ENCODE measurements at regions not wholly inside any gene's neighbourhood (a gene's known extent, or its start where the extent isn't known, plus 50 kb on each side); places are given as distances from the start of the nearest gene placed in this dataset.

- H3K36me3 ChIP-seq (ENCODE audit: insufficient read depth, low read length): no peaks in the 10 kb centered on the region
- H3K27ac ChIP-seq (ENCODE audit: low read depth, low read length): no peak overlapping the region
- no peak for DNase-seq
- ChIA-PET POLR2A (no interaction called here), CTCF (no interaction called here)
- Mint-ChIP-seq H3K4me1 (no peaks in the 10 kb centered on the region), H3K36me3 (no peaks in the 10 kb centered on the region), H3K9me3 (peaks cover 11 to 42% (median 29%) of the 10 kb centered on the region in 5 donors), H3K27ac (no peak overlapping the region), H3K4me3 (no peak overlapping the region), H3K27me3 (no peaks in the 10 kb centered on the region)
- H3K9me3 ChIP-seq (ENCODE audit: low read length): peaks cover 6% of the 10 kb centered on the region
- no peaks in the 10 kb centered on the region for H3K27me3 ChIP-seq (ENCODE audit: insufficient read depth, low read length, poor library complexity, severe bottlenecking)
- no peak overlapping the region for H3K4me3 ChIP-seq (ENCODE audit: low read length)
- H3K4me1 ChIP-seq (ENCODE audit: insufficient read depth, low read length): no peaks in the 10 kb centered on the region
These were observed 1509.2 kb downstream of the CDH11 start for GRCh38 chr16:63612462-63613227.

DNA sequence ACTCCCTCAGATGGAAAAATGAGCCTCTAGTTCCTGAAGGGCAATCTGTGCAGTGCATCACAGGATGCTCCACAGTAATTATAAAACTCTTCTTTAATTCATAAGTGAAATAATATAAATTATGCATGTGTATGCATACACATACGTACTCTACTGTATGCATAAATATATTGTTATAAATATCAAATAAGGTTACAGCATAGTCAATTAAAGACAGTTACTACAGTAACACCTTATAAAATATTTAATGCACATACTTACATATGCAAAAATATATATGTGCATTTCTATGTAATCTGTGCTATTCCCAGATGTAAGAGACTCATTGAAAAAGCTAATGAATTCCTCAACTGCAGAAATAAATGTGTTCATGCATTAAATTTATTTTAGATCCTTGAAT lies 1515.1 kb downstream of the CDH11 start:
- no peaks in the 10 kb centered on the region for H3K27me3 Mint-ChIP-seq
- H3K9me3 ChIP-seq (ENCODE audit: low read length): no peaks in the 10 kb centered on the region
- H3K27ac Mint-ChIP-seq: no peak overlapping the region
- H3K4me3 Mint-ChIP-seq: no peak overlapping the region
- peaks cover 7 to 42% (median 12%) of the 10 kb centered on the region in 5 donors for H3K9me3 Mint-ChIP-seq
- H3K36me3 ChIP-seq (ENCODE audit: insufficient read depth, low read length): no peaks in the 10 kb centered on the region
- H3K4me3 ChIP-seq (ENCODE audit: low read length): no peak overlapping the region
- no peak overlapping the region for H3K27ac ChIP-seq (ENCODE audit: low read depth, low read length)
- H3K4me1 ChIP-seq (ENCODE audit: insufficient read depth, low read length): no peaks in the 10 kb centered on the region
- no peaks in the 10 kb centered on the region for H3K36me3 Mint-ChIP-seq
- no peak for DNase-seq
- CTCF ChIA-PET: no interaction called here
- no peaks in the 10 kb centered on the region for H3K4me1 Mint-ChIP-seq
- no peaks in the 10 kb centered on the region for H3K27me3 ChIP-seq (ENCODE audit: insufficient read depth, low read length, poor library complexity, severe bottlenecking)
- POLR2A ChIA-PET: no interaction called here

GRCh38 chr16:63602206-63602927 lies 1519.5 kb downstream of the CDH11 start:
- Mint-ChIP-seq H3K27me3 (no peaks in the 10 kb centered on the region), H3K4me1 (no peaks in the 10 kb centered on the region), H3K36me3 (no peaks in the 10 kb centered on the region), H3K27ac (no peak overlapping the region), H3K9me3 (peaks cover 4 to 48% (median 11%) of the 10 kb centered on the region in 5 donors), H3K4me3 (no peak overlapping the region)
- Histone ChIP-seq H3K27ac (ENCODE audit: low read depth, low read length) (no peak overlapping the region), H3K9me3 (ENCODE audit: low read length) (no peaks in the 10 kb centered on the region), H3K4me1 (ENCODE audit: insufficient read depth, low read length) (no peaks in the 10 kb centered on the region), H3K4me3 (ENCODE audit: low read length) (no peak overlapping the region), H3K36me3 (ENCODE audit: insufficient read depth, low read length) (no peaks in the 10 kb centered on the region), H3K27me3 (ENCODE audit: insufficient read depth, low read length, poor library complexity, severe bottlenecking) (no peaks in the 10 kb centered on the region)
- ChIA-PET POLR2A (no interaction called here), CTCF (no interaction called here)
- DNase-seq: no peak

DNA sequence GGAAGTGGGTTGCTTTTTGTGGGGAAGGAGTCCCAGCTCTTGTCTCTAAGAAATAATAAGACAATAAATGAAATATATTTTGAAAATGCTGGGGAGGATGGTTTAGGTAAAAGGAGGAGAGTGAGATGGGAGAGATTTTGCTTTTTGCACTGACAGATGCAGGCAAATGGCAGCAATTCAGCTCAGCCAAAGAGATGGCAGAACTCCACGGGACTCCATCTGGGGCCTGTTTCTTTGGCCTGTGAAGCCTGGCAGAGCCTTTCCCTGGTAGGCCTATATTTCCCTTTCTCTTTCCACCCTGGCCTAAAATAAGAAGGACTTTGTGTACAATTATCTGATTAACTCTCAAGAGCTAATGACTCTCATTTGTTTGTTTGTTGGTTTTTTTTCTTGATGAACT lies 1525.1 kb downstream of the CDH11 start:
- H3K4me3 Mint-ChIP-seq: no peak overlapping the region

DNA sequence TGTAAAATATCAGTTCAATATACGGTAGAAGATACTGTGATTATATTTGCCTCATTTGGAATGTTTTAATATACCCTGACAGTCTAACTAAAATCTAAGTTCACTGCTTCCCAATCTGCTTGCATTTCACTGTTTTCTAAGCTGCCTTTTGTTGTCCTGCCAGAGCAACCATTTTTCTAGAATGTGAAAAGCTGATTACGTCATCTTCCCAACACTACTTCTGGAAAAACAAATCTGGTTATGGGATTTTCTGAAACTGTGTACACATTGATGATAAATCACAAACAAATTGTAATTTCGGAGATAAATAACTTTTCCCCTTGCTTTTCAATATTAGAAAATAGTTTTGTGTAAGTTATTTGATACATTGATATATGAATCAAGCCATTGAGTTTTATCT lies 1529.0 kb downstream of the CDH11 start:
- H3K27me3 ChIP-seq (ENCODE audit: insufficient read depth, low read length, poor library complexity, severe bottlenecking): no peaks in the 10 kb centered on the region
- Mint-ChIP-seq H3K36me3 (no peaks in the 10 kb centered on the region), H3K4me1 (no peaks in the 10 kb centered on the region), H3K27me3 (no peaks in the 10 kb centered on the region), H3K27ac (no peak overlapping the region), H3K4me3 (no peak overlapping the region), H3K9me3 (peaks cover 6 to 34% (median 15%) of the 10 kb centered on the region in 5 donors)
- no peak for DNase-seq
- no peaks in the 10 kb centered on the region for H3K4me1 ChIP-seq (ENCODE audit: insufficient read depth, low read length)
- ChIA-PET POLR2A (no interaction called here), CTCF (interaction anchor here (0.7 kb wide), 1 partner anchor 46 kb away, joined by 3 read pairs; no protein-coding TSS in a partner anchor)
- no peaks in the 10 kb centered on the region for H3K9me3 ChIP-seq (ENCODE audit: low read length)
- no peak overlapping the region for H3K27ac ChIP-seq (ENCODE audit: low read depth, low read length)
- H3K36me3 ChIP-seq (ENCODE audit: insufficient read depth, low read length): no peaks in the 10 kb centered on the region
- H3K4me3 ChIP-seq (ENCODE audit: low read length): no peak overlapping the region

More for the DNA sequence above, 1525.1 kb downstream of the CDH11 start:
- H3K27me3 ChIP-seq (ENCODE audit: insufficient read depth, low read length, poor library complexity, severe bottlenecking): no peaks in the 10 kb centered on the region
- no peak overlapping the region for H3K27ac ChIP-seq (ENCODE audit: low read depth, low read length)
- H3K4me3 ChIP-seq (ENCODE audit: low read length): no peak overlapping the region
- ChIA-PET POLR2A (no interaction called here), CTCF (no interaction called here)
- H3K9me3 ChIP-seq (ENCODE audit: low read length): no peaks in the 10 kb centered on the region
- H3K36me3 ChIP-seq (ENCODE audit: insufficient read depth, low read length): no peaks in the 10 kb centered on the region
- Mint-ChIP-seq H3K9me3 (peaks cover 3 to 44% (median 19%) of the 10 kb centered on the region in 5 donors), H3K36me3 (no peaks in the 10 kb centered on the region), H3K4me1 (no peaks in the 10 kb centered on the region), H3K27ac (no peak overlapping the region), H3K27me3 (no peaks in the 10 kb centered on the region)
- no peaks in the 10 kb centered on the region for H3K4me1 ChIP-seq (ENCODE audit: insufficient read depth, low read length)
- DNase-seq: no peak

DNA sequence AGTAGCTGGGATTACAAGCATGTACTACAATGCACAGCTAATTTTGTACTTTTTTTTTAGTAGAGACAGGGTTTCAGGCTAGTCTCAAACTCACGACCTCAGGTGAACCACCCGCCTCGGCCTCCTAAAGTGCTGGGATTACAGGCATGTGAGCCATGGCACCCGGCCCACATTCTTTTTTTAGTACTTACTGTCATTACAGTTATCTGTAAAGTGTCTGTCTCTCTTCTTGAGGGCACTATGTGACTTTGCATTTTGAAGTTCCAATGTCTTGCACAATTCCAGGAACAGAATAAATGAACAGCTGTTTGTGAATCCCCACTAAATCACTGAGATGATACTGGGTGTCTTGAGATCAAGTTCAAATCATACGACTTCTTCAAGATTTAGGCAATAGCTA lies 1540.3 kb downstream of the CDH11 start:
- H3K4me3 Mint-ChIP-seq: no peak overlapping the region
- H3K4me1 Mint-ChIP-seq: no peaks in the 10 kb centered on the region
- Histone ChIP-seq H3K4me3 (ENCODE audit: low read length) (no peak overlapping the region), H3K4me1 (ENCODE audit: insufficient read depth, low read length) (no peaks in the 10 kb centered on the region), H3K36me3 (ENCODE audit: insufficient read depth, low read length) (no peaks in the 10 kb centered on the region), H3K27me3 (ENCODE audit: insufficient read depth, low read length, poor library complexity, severe bottlenecking) (no peaks in the 10 kb centered on the region), H3K9me3 (ENCODE audit: low read length) (no peaks in the 10 kb centered on the region), H3K27ac (ENCODE audit: low read depth, low read length) (no peak overlapping the region)
- H3K27ac Mint-ChIP-seq: no peak overlapping the region
- no peaks in the 10 kb centered on the region for H3K36me3 Mint-ChIP-seq
- no peak for DNase-seq
- ChIA-PET CTCF (no interaction called here), POLR2A (no interaction called here)
- peaks cover 5 to 30% (median 17%) of the 10 kb centered on the region in 5 donors for H3K9me3 Mint-ChIP-seq
- no peaks in the 10 kb centered on the region for H3K27me3 Mint-ChIP-seq

GRCh38 chr16:63578791-63579190 lies 1542.6 kb upstream of the CDH8 start:
- CTCF ChIA-PET: no interaction called here
- Histone ChIP-seq H3K4me3 (ENCODE audit: low read length) (no peak overlapping the region), H3K27me3 (ENCODE audit: insufficient read depth, low read length, poor library complexity, severe bottlenecking) (no peaks in the 10 kb centered on the region), H3K4me1 (ENCODE audit: insufficient read depth, low read length) (no peaks in the 10 kb centered on the region), H3K9me3 (ENCODE audit: low read length) (no peaks in the 10 kb centered on the region), H3K27ac (ENCODE audit: low read depth, low read length) (no peak overlapping the region), H3K36me3 (ENCODE audit: insufficient read depth, low read length) (no peaks in the 10 kb centered on the region)
- Mint-ChIP-seq H3K9me3 (peaks cover 8 to 37% (median 16%) of the 10 kb centered on the region in 5 donors), H3K27ac (no peak overlapping the region), H3K36me3 (no peaks in the 10 kb centered on the region), H3K27me3 (no peaks in the 10 kb centered on the region), H3K4me3 (no peak overlapping the region), H3K4me1 (no peaks in the 10 kb centered on the region)
- no peak for DNase-seq
- POLR2A ChIA-PET: no interaction called here

- Histone ChIP-seq H3K27me3 (ENCODE audit: insufficient read depth, low read length, poor library complexity, severe bottlenecking) (no peaks in the 10 kb centered on the region), H3K9me3 (ENCODE audit: low read length) (no peaks in the 10 kb centered on the region), H3K36me3 (ENCODE audit: insufficient read depth, low read length) (no peaks in the 10 kb centered on the region), H3K4me1 (ENCODE audit: insufficient read depth, low read length) (no peaks in the 10 kb centered on the region), H3K27ac (ENCODE audit: low read depth, low read length) (no peak overlapping the region), H3K4me3 (ENCODE audit: low read length) (no peak overlapping the region)
- Mint-ChIP-seq H3K36me3 (no peaks in the 10 kb centered on the region), H3K27me3 (no peaks in the 10 kb centered on the region), H3K4me3 (no peak overlapping the region), H3K9me3 (peaks cover 9 to 38% (median 18%) of the 10 kb centered on the region in 5 donors), H3K27ac (no peak overlapping the region), H3K4me1 (no peaks in the 10 kb centered on the region)
- ChIA-PET POLR2A (no interaction called here), CTCF (no interaction called here)
- no peak for DNase-seq
These were observed 1541.7 kb upstream of the CDH8 start for GRCh38 chr16:63577891-63578290.

All from CD8-positive, alpha-beta memory T cell (primary cell).